Uterus (tissue), 2 donors: ENCODE measurements at regions not wholly inside any gene's neighbourhood (a gene's known extent, or its start where the extent isn't known, plus 50 kb on each side); places are given as distances from the start of the nearest gene placed in this dataset.

Source experiments
- CTCF ChIP-seq, 4 experiments: fragments of 200-600 bp in 2 of 4; fragments of 450-650 bp in 2 of 4; sonication (generic) in 2 of 4; IDR thresholded peaks; one replicate each; pipeline ENCODE4 v1.5.1; 2016 to 2019; ENCODE audit warnings: antibody characterized with exemption in 4 of 4, mild to moderate bottlenecking in 2 of 4, moderate library complexity in 1 of 4
- POLR2A ChIP-seq, 2 donors: fragments of 450-650 bp; IDR thresholded peaks; one replicate each; pipeline ENCODE4 v1.6.1; 2016; ENCODE audit warnings: antibody characterized with exemption in 2 of 2, mild to moderate bottlenecking in 1 of 2, moderate library complexity in 1 of 2

GRCh38 chr4:19615086-19615689, 636.5 kb upstream of the SLIT2 start:
- TF ChIP-seq CTCF (IDR thresholded peaks at IDR 0.05) (no peak), POLR2A (IDR thresholded peaks at IDR 0.05) (no peak)
